Trophoblast cell (in vitro differentiated cells and primary cell): ENCODE measurements at regions not wholly inside any gene's neighbourhood (a gene's known extent, or its start where the extent isn't known, plus 50 kb on each side); places are given as distances from the start of the nearest gene placed in this dataset.

Source experiments
- DNase-seq, 2 donors: peaks; one replicate each; pipeline ENCODE4 v3.0.0-alpha.2; 2016
- H2AFZ ChIP-seq: 2 replicates; pipeline ENCODE4 v1.6.1; 2013; ENCODE audit warnings: low read length, moderate library complexity, mild to moderate bottlenecking; ENCODE audit not compliant: insufficient read depth, poor library complexity
- H2AK5ac ChIP-seq: 2 replicates; pipeline ENCODE4 v1.6.1; 2013; ENCODE audit warnings: mild to moderate bottlenecking, low read length
- H2BK120ac ChIP-seq: 2 replicates; pipeline ENCODE4 v1.6.1; 2013; ENCODE audit warnings: low read length, mild to moderate bottlenecking, moderate library complexity; ENCODE audit not compliant: insufficient read depth, poor library complexity
- H2BK12ac ChIP-seq: 2 replicates; pipeline ENCODE4 v1.6.1; 2013; ENCODE audit warnings: mild to moderate bottlenecking, low read length, moderate library complexity
- H2BK5ac ChIP-seq: 2 replicates; pipeline ENCODE4 v1.6.1; 2013; ENCODE audit warnings: low read length, low read depth, moderate library complexity, mild to moderate bottlenecking; ENCODE audit not compliant: poor library complexity
- H3K14ac ChIP-seq: 2 replicates; pipeline ENCODE4 v1.6.1; 2013; ENCODE audit warnings: mild to moderate bottlenecking, low read length
- H3K18ac ChIP-seq: 2 replicates; pipeline ENCODE4 v1.6.1; 2013; ENCODE audit warnings: mild to moderate bottlenecking, low read length
- H3K23ac ChIP-seq: 2 replicates; pipeline ENCODE4 v1.6.1; 2013; ENCODE audit warnings: low read length
- H3K27ac ChIP-seq: 2 replicates; pipeline ENCODE4 v1.5.1; 2013; ENCODE audit warnings: low read depth, mild to moderate bottlenecking, inconsistent platforms, low read length, moderate library complexity
- H3K27me3 ChIP-seq: 2 replicates; pipeline ENCODE4 v1.6.1; 2013; ENCODE audit warnings: inconsistent platforms, mild to moderate bottlenecking, low read length, moderate library complexity; ENCODE audit not compliant: insufficient read depth
- H3K36me3 ChIP-seq, 2 experiments: 1 replicate in 1 of 2; 2 replicates in 1 of 2; pipeline ENCODE4 v1.6.1; 2013; ENCODE audit warnings: low read length in 2 of 2, mild to moderate bottlenecking in 2 of 2, moderate library complexity in 1 of 2; ENCODE audit not compliant: insufficient read depth in 2 of 2, control insufficient read depth in 1 of 2
- H3K4ac ChIP-seq: 2 replicates; pipeline ENCODE4 v1.6.1; 2013; ENCODE audit warnings: low read depth, mild to moderate bottlenecking, low read length, moderate library complexity
- H3K4me1 ChIP-seq, 2 experiments: 1 replicate in 1 of 2; 2 replicates in 1 of 2; pipeline ENCODE4 v1.6.1; 2013; ENCODE audit warnings: low read length in 2 of 2, mild to moderate bottlenecking in 2 of 2, moderate library complexity in 1 of 2; ENCODE audit not compliant: insufficient read depth in 2 of 2, control insufficient read depth in 1 of 2
- H3K4me2 ChIP-seq: 2 replicates; pipeline ENCODE4 v1.6.1; 2013; ENCODE audit warnings: inconsistent platforms, mild to moderate bottlenecking, low read length, moderate library complexity
- H3K4me3 ChIP-seq: 2 replicates; pipeline ENCODE4 v1.5.1; 2013; ENCODE audit warnings: mild to moderate bottlenecking, low read depth, low read length, inconsistent platforms
- H3K79me1 ChIP-seq: one replicate; pipeline ENCODE4 v1.6.1; 2013; ENCODE audit warnings: low read length
- H3K79me2 ChIP-seq: 2 replicates; pipeline ENCODE4 v1.6.1; 2013; ENCODE audit warnings: low read length, mild to moderate bottlenecking; ENCODE audit not compliant: control insufficient read depth, insufficient read depth, poor library complexity
- H3K9ac ChIP-seq: 2 replicates; pipeline ENCODE4 v1.6.1; 2013; ENCODE audit warnings: mild to moderate bottlenecking, low read length
- H3K9me3 ChIP-seq: 2 replicates; pipeline ENCODE4 v1.6.1; 2013; ENCODE audit warnings: low read depth, mild to moderate bottlenecking, control low read depth, inconsistent platforms, low read length; ENCODE audit not compliant: insufficient read depth
- H4K12ac ChIP-seq: 2 replicates; pipeline ENCODE4 v1.6.1; 2013; ENCODE audit warnings: low read depth, mild to moderate bottlenecking, low read length, moderate library complexity
- H4K8ac ChIP-seq: 2 replicates; pipeline ENCODE4 v1.6.1; 2013; ENCODE audit warnings: low read depth, mild to moderate bottlenecking, low read length, moderate library complexity
- H4K91ac ChIP-seq: one replicate; pipeline ENCODE4 v1.6.1; 2013; ENCODE audit warnings: low read depth, mild to moderate bottlenecking, low read length, moderate library complexity
- WGBS: extraction: QIAGEN DNeasy Blood & Tissue Kit; methylation state at CpG from one replicate; pipeline ENCODE4 v1.1.7; 2013; ENCODE audit warnings: missing lambda C conversion rate; ENCODE audit not compliant: insufficient read length, insufficient coverage; ENCODE audit errors: extremely low coverage; 5-methylcytosine and 5-hydroxymethylcytosine counted together

DNA sequence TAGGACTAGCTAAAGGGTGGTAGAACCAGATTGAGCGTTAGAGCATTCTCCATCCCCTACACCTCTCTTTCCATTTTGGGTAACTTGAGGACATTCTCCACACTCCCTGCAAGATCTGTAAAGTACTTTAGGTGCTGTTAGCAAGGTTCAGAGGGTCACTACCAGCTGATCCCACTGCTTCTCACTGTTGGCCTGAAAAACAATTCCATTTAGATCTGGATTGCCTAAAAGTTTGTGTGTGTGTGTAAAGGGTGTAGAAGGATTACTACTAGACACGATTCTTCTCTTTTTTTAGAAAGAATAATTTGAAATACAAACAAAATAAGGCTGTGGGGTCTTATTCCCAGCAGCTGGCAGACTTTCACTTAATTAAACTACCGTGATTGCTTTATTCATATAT lies 95.1 kb upstream of the TMEM178A start:
- Histone ChIP-seq H3K9ac (no peak overlapping the region), H3K36me3 (no peaks in the 10 kb centered on the region), H2AK5ac (no peak overlapping the region), H2BK12ac (no peak overlapping the region), H3K23ac (no peak overlapping the region), H4K8ac (no peak overlapping the region), H2BK5ac (no peak overlapping the region), H3K18ac (no peak overlapping the region), H3K4ac (no peak overlapping the region), H3K4me1 (peaks cover 5 to 15% of the 10 kb centered on the region in 2 experiments), H3K4me3 (no peak overlapping the region), H3K14ac (no peak overlapping the region), H2BK120ac (no peak overlapping the region), H4K91ac (no peak overlapping the region), H3K27ac (no peak overlapping the region), H2AFZ (no peak overlapping the region), H3K79me1 (peaks cover 13% of the 10 kb centered on the region), H3K79me2 (no peaks in the 10 kb centered on the region), H3K27me3 (no peaks in the 10 kb centered on the region), H4K12ac (no peak overlapping the region), H3K4me2 (no peak overlapping the region), H3K9me3 (no peaks in the 10 kb centered on the region)
- no CpG with 5 or more reads among the region's 3 CpGs for WGBS
- no peak for DNase-seq

DNA sequence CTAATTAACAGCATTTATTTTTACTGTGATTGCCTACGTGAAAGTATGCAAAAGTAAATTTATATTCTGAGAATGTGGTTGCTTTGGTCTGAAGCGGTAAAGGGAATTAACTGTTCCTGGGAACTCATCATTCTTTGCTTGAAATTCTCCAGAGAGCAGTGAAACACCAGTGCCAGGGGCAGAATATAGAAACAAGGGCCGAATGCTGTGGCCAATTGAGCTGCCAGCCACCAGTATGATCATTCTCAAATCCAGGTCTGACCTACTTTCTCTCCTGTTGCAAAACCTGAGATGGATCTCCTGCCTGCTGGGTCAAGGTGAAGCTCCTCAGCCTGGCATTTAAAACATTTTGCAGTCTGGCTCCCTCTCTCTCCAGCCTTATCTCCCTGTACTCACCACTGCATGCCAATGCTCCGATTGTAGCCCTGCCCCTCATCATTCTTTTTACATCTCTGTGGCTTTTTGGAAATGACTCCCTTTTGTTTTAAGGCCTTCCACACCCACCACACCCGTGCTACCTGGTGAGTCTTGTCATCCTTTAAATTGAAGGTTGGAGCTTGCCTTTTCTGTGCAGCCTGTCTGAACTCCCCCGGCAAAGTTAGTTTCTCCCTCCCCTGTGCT lies 94.5 kb upstream of the TMEM178A start:
- Histone ChIP-seq H3K18ac (no peak overlapping the region), H3K79me1 (peaks cover 11% of the 10 kb centered on the region), H2BK12ac (no peak overlapping the region), H4K12ac (no peak overlapping the region), H3K9ac (no peak overlapping the region), H3K4me1 (peaks cover 5 to 15% of the 10 kb centered on the region in 2 experiments), H2BK120ac (no peak overlapping the region), H2AK5ac (no peak overlapping the region), H3K9me3 (no peaks in the 10 kb centered on the region), H3K14ac (no peak overlapping the region), H3K4me3 (no peak overlapping the region), H3K23ac (no peak overlapping the region), H3K27me3 (no peaks in the 10 kb centered on the region), H3K79me2 (no peaks in the 10 kb centered on the region), H2AFZ (no peak overlapping the region), H3K27ac (no peak overlapping the region), H3K4me2 (no peak overlapping the region), H3K4ac (no peak overlapping the region), H2BK5ac (no peak overlapping the region), H4K8ac (peak overlapping the region; percentile 29), H4K91ac (no peak overlapping the region), H3K36me3 (no peaks in the 10 kb centered on the region)
- DNase-seq = peak; percentile 56 to 82
- WGBS = no CpG with 5 or more reads among the region's 6 CpGs

- Histone ChIP-seq H4K8ac (no peak overlapping the region), H3K4me1 (peaks cover 0 to 8% of the 10 kb centered on the region in 2 experiments), H3K18ac (no peak overlapping the region), H3K36me3 (no peaks in the 10 kb centered on the region), H3K9me3 (no peaks in the 10 kb centered on the region), H4K91ac (no peak overlapping the region), H2BK12ac (no peak overlapping the region), H3K27me3 (no peaks in the 10 kb centered on the region), H3K4ac (no peak overlapping the region), H2AK5ac (no peak overlapping the region), H3K9ac (no peak overlapping the region), H3K79me2 (no peaks in the 10 kb centered on the region), H3K14ac (no peak overlapping the region), H4K12ac (no peak overlapping the region), H3K79me1 (peaks cover 8% of the 10 kb centered on the region), H3K4me2 (no peak overlapping the region), H2BK120ac (no peak overlapping the region), H2AFZ (no peak overlapping the region), H3K4me3 (no peak overlapping the region), H2BK5ac (no peak overlapping the region), H3K23ac (no peak overlapping the region), H3K27ac (no peak overlapping the region)
- no CpG with 5 or more reads among the region's 1 CpG for WGBS
- DNase-seq = no peak
Observed at GRCh38 chr2:39573276-39573675, 92.4 kb upstream of the TMEM178A start.

DNA sequence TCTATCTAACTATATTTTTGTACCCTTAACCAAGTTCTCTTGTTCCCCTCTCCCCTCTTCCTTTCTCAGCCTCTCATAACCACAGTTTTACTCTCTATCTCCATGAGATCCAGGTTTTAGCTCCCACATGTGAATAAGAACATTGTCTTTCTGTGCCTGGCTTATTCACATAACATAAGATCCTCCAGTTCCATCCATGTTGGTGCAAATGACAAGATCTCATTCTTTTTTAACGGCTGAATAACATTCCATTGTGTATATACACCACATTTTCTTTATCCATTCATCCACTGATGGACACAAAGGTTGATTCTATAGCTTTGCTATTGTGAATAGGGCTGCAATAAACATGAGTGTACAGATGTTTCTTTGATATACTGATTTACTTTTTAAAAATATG lies 83.9 kb upstream of the TMEM178A start:
- Histone ChIP-seq H3K14ac (no peak overlapping the region), H3K9me3 (peaks cover 5% of the 10 kb centered on the region), H4K12ac (no peak overlapping the region), H3K36me3 (no peaks in the 10 kb centered on the region), H3K4me1 (peaks cover 3 to 10% of the 10 kb centered on the region in 2 experiments), H2AFZ (no peak overlapping the region), H4K91ac (no peak overlapping the region), H3K79me2 (no peaks in the 10 kb centered on the region), H3K23ac (no peak overlapping the region), H3K18ac (no peak overlapping the region), H3K79me1 (peaks cover 5% of the 10 kb centered on the region), H2BK12ac (no peak overlapping the region), H3K27ac (no peak overlapping the region), H2BK120ac (no peak overlapping the region), H3K27me3 (no peaks in the 10 kb centered on the region), H3K4ac (no peak overlapping the region), H3K4me2 (no peak overlapping the region), H2BK5ac (no peak overlapping the region), H4K8ac (no peak overlapping the region), H3K4me3 (no peak overlapping the region), H3K9ac (no peak overlapping the region), H2AK5ac (no peak overlapping the region)
- WGBS = no CpG with 5 or more reads among the region's 1 CpG
- no peak for DNase-seq
